GM10266 (cell line): ENCODE measurements at regions not wholly inside any gene's neighbourhood (a gene's known extent, or its start where the extent isn't known, plus 50 kb on each side); places are given as distances from the start of the nearest gene placed in this dataset.

Experiments used
- DNase-seq: peaks from one replicate; pipeline ENCODE4 v3.0.0; 2012; ENCODE audit errors: extremely low spot score
- CTCF ChIP-seq: IDR thresholded peaks from 2 replicates; pipeline ENCODE4 v1.5.1; 2012; ENCODE audit warnings: mild to moderate bottlenecking, low read depth; ENCODE audit not compliant: control insufficient read depth, insufficient read depth; ENCODE audit errors: missing control alignments

- no peak for TF ChIP-seq CTCF
- no peak for DNase-seq
These were observed 200.5 kb upstream of the TPM1 start for GRCh38 chr15:62841891-62842559.

GRCh38 chr15:62843311-62843710 lies 199.2 kb upstream of the TPM1 start:
- DNase-seq, result no peak
- TF ChIP-seq CTCF, result no peak

- no peak for TF ChIP-seq CTCF
- no peak for DNase-seq
These were observed 197.8 kb upstream of the TPM1 start for GRCh38 chr15:62844564-62845240.

- no peak for TF ChIP-seq CTCF
- DNase-seq, result no peak
These were observed 197.1 kb upstream of the TPM1 start for GRCh38 chr15:62845241-62846126.

- no peak for TF ChIP-seq CTCF
- DNase-seq, result no peak
These were observed 196.3 kb upstream of the TPM1 start for GRCh38 chr15:62846131-62846804.

- no peak for TF ChIP-seq CTCF
- DNase-seq, result no peak
These were observed 195.6 kb upstream of the TPM1 start for GRCh38 chr15:62846805-62847495.
